ENCODE measurements at regions not wholly inside any gene's neighbourhood (a gene's known extent, or its start where the extent isn't known, plus 50 kb on each side); places are given as distances from the start of the nearest gene placed in this dataset.

- no peak for TF ChIP-seq PBX2 (CRISPR knock-in tag; IDR thresholded peaks at IDR 0.05)
- peak; percentile 64; the same call in 1 of the 2 replicates for TF ChIP-seq ZSCAN25 (CRISPR knock-in tag; IDR thresholded peaks at IDR 0.05)
- peak; percentile 81 for TF ChIP-seq SNAPC2 (CRISPR knock-in tag; IDR thresholded peaks at IDR 0.05)
- peak; percentile 90 for TF ChIP-seq ZNF574 (CRISPR knock-in tag; IDR thresholded peaks at IDR 0.05)
- TF ChIP-seq ZNF234 (CRISPR knock-in tag; conservative IDR thresholded peaks at IDR 0.05): peak; percentile 60; the same call in 1 of the 2 replicates
- TF ChIP-seq ZNF3 (CRISPR knock-in tag; IDR thresholded peaks at IDR 0.05): peak; percentile 24; the same call in 1 of the 2 replicates
- TF ChIP-seq ZFP1 (CRISPR knock-in tag; IDR thresholded peaks at IDR 0.05): no peak
- 0 out of 2 replicates have a peak, but pooled peaks have one; percentile 80 for TF ChIP-seq ZNF354B (CRISPR knock-in tag; IDR thresholded peaks at IDR 0.05)
- TF ChIP-seq ZNF101 (CRISPR knock-in tag; IDR thresholded peaks at IDR 0.05; ENCODE audit: borderline replicate concordance, low read depth): no peak; the same call in 1 of the 2 replicates
- no peak for TF ChIP-seq ELK4 (CRISPR knock-in tag; IDR thresholded peaks at IDR 0.05; ENCODE audit: borderline replicate concordance)
- TF ChIP-seq ZNF362 (CRISPR knock-in tag; IDR thresholded peaks at IDR 0.05; ENCODE audit: borderline replicate concordance): peak; percentile 70; the same call in 1 of the 2 replicates
- TF ChIP-seq HMGXB4 (CRISPR knock-in tag; IDR thresholded peaks at IDR 0.05; ENCODE audit: borderline replicate concordance in 1 of 2, low read depth in 1 of 2): peak; percentile 98 to 99
- peak; percentile 97 for TF ChIP-seq SMYD3 (CRISPR knock-in tag; IDR thresholded peaks at IDR 0.05)
- no peak for TF ChIP-seq ZNF530 (CRISPR knock-in tag; IDR thresholded peaks at IDR 0.05; ENCODE audit: low read depth)
- peak; percentile 30 for TF ChIP-seq RARA (CRISPR knock-in tag; IDR thresholded peaks at IDR 0.05)
- TF ChIP-seq AGO1 (IDR thresholded peaks at IDR 0.05; ENCODE audit: low read depth, low read length, poor library complexity, severe bottlenecking): peak; percentile 80
- TF ChIP-seq ZNF501 (CRISPR knock-in tag; IDR thresholded peaks at IDR 0.05): peak; percentile 93
- no peak for TF ChIP-seq TRIM24 (CRISPR knock-in tag; IDR thresholded peaks at IDR 0.05)
- TF ChIP-seq ATF4 (CRISPR knock-in tag; IDR thresholded peaks at IDR 0.05): peak in 1 of 2 experiments; percentile 58; a peak in 1 of 4 replicates
These were observed 102.0 kb downstream of the OR2B2 start (continued) for GRCh38 chr6:27809939-27810767.

Data from HepG2 (cell line).